Prostate gland (tissue), 2 donors: ENCODE measurements at regions not wholly inside any gene's neighbourhood (a gene's known extent, or its start where the extent isn't known, plus 50 kb on each side); places are given as distances from the start of the nearest gene placed in this dataset.

Source experiments
- DNase-seq: peaks from one replicate; pipeline ENCODE4 v3.0.0-alpha.2; 2019; ENCODE audit warnings: low spot score
- H3K27ac ChIP-seq, 2 donors: fragments of 200-600 bp; sonication (generic); 2 replicates each; pipeline ENCODE4 v1.5.1; 2017 to 2019
- H3K27me3 ChIP-seq: fragments of 200-600 bp; sonication (generic); replicated peaks from 2 replicates; pipeline ENCODE4 v1.5.1; 2019; ENCODE audit not compliant: insufficient read depth
- H3K36me3 ChIP-seq, 2 donors: fragments of 200-600 bp; sonication (generic); 1 replicate in 1 of 2; 2 replicates in 1 of 2; pipeline versions ENCODE4 v1.5.1 to v1.8.1; 2017 to 2019
- H3K4me1 ChIP-seq: fragments of 200-600 bp; sonication (generic); replicated peaks from 2 replicates; pipeline ENCODE4 v1.5.1; 2019
- H3K4me3 ChIP-seq, 2 donors: fragments of 200-600 bp; sonication (generic); 2 replicates each; pipeline ENCODE4 v1.5.1; 2017 to 2019
- H3K9me3 ChIP-seq: fragments of 200-600 bp; sonication (generic); 2 replicates; pipeline ENCODE4 v1.5.1; 2017
- CTCF ChIP-seq, 4 experiments: fragments of 200-600 bp in 2 of 4; fragments of 450-650 bp in 2 of 4; sonication (generic) in 2 of 4; IDR thresholded peaks; 1 replicate in 3 of 4; 2 replicates in 1 of 4; pipeline ENCODE4 v1.5.1; 2016 to 2019; ENCODE audit warnings: antibody characterized with exemption in 4 of 4, mild to moderate bottlenecking in 2 of 4, moderate library complexity in 2 of 4
- POLR2A ChIP-seq: fragments of 450-650 bp; IDR thresholded peaks from one replicate; pipeline ENCODE4 v1.6.1; 2016; ENCODE audit warnings: antibody characterized with exemption, mild to moderate bottlenecking
- POLR2AphosphoS5 ChIP-seq: sonication (generic); formaldehyde crosslinking; IDR thresholded peaks from one replicate; pipeline ENCODE4 v1.6.1; 2017; ENCODE audit warnings: antibody characterized with exemption
- WGBS: methylation state at CpG from one replicate; pipeline ENCODE4 v1.1.5; 2018; 5-methylcytosine and 5-hydroxymethylcytosine counted together
- intact Hi-C: fragments of 100-400 bp; cut with DNase I; formaldehyde crosslinking; loops from one replicate; pipeline ENCODE4 v1.14.2; 2022

GRCh38 chr17:33438139-33438538 lies 145.0 kb upstream of the ASIC2 start:
- TF ChIP-seq POLR2AphosphoS5 (no peak), CTCF (IDR thresholded peaks at IDR 0.05) (no peak), POLR2A (no peak)
- WGBS = 68% methylated on average over 2 of the region's 2 CpGs

GRCh38 chr17:33438578-33438977 lies 145.5 kb upstream of the ASIC2 start:
- DNase-seq = no peak
- Histone ChIP-seq H3K9me3 (no peaks in the 10 kb centered on the region), H3K4me1 (no peaks in the 10 kb centered on the region), H3K36me3 (no peaks in the 10 kb centered on the region), H3K4me3 (no peak overlapping the region), H3K27me3 (no peaks in the 10 kb centered on the region), H3K27ac (no peak overlapping the region)
- TF ChIP-seq CTCF (IDR thresholded peaks at IDR 0.05) = no peak
- no peak for TF ChIP-seq POLR2A
- TF ChIP-seq POLR2AphosphoS5 = no peak
- WGBS = 41% methylated on average over 1 of the region's 1 CpG
- intact Hi-C loops = no loop called here

More at GRCh38 chr17:33438139-33438538, 145.0 kb upstream of the ASIC2 start:
- Histone ChIP-seq H3K27me3 (no peaks in the 10 kb centered on the region), H3K27ac (no peak overlapping the region), H3K36me3 (no peaks in the 10 kb centered on the region), H3K4me1 (no peaks in the 10 kb centered on the region), H3K9me3 (no peaks in the 10 kb centered on the region), H3K4me3 (no peak overlapping the region)
- no peak for DNase-seq
- intact Hi-C loops = no loop called here

- H3K36me3 ChIP-seq = no peaks in the 10 kb centered on the region
- H3K27ac ChIP-seq = no peak overlapping the region
- DNase-seq = no peak
- no peaks in the 10 kb centered on the region for H3K9me3 ChIP-seq
- no peaks in the 10 kb centered on the region for H3K27me3 ChIP-seq
- intact Hi-C loops = no loop called here
- WGBS = 97% methylated on average over 1 of the region's 1 CpG
- TF ChIP-seq CTCF (IDR thresholded peaks at IDR 0.05) = no peak
- TF ChIP-seq POLR2AphosphoS5 = no peak
- no peak for TF ChIP-seq POLR2A
- no peaks in the 10 kb centered on the region for H3K4me1 ChIP-seq
- no peak overlapping the region for H3K4me3 ChIP-seq
Measured at GRCh38 chr17:33442320-33442719, 149.2 kb upstream of the ASIC2 start.

GRCh38 chr17:33444731-33445130 lies 151.6 kb upstream of the ASIC2 start:
- WGBS = 20% methylated on average over 3 of the region's 3 CpGs

More at GRCh38 chr17:33444731-33445130, 151.6 kb upstream of the ASIC2 start:
- H3K4me1 ChIP-seq = no peaks in the 10 kb centered on the region
- no peak for DNase-seq
- TF ChIP-seq POLR2AphosphoS5 = no peak
- TF ChIP-seq CTCF (IDR thresholded peaks at IDR 0.05) = no peak
- TF ChIP-seq POLR2A = no peak
- no peaks in the 10 kb centered on the region for H3K36me3 ChIP-seq
- no peak overlapping the region for H3K4me3 ChIP-seq
- no peaks in the 10 kb centered on the region for H3K9me3 ChIP-seq
- H3K27me3 ChIP-seq = no peaks in the 10 kb centered on the region
- intact Hi-C loops = no loop called here
- no peak overlapping the region for H3K27ac ChIP-seq
